SK-MEL-5 (cell line): ENCODE measurements at regions not wholly inside any gene's neighbourhood (a gene's known extent, or its start where the extent isn't known, plus 50 kb on each side); places are given as distances from the start of the nearest gene placed in this dataset.

Source experiments
- DNase-seq: peaks from one replicate; pipeline ENCODE4 v3.0.0-alpha.2; 2016; ENCODE audit warnings: low read depth, low spot score
- in situ Hi-C: cut with HindIII; loops from 2 replicates; pipeline ENCODE4 v1.10.0; 2016; ENCODE audit warnings: low sequenced_read_pairs, high pct_unique_total_duplicates, low pct_unique_long_range_greater_than_20kb

DNA sequence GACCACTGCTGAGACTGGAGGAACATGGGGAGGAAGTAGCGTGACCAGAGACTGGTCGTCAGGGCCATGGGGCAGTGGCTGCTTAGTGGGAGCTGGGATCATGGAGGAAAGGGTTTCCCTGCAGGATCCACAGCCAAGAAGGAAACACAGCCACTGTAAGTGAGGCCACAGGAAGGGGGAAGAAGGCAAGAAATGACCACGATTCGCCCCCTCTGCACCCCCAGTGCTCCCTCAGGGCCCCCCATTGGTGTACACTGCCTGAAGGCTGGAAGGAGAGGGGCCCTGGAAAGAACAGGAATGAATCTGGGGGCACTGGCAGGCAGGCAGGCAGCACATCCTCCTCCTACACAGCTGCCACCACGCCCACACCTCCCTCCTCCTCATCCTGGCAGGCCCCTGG lies 62.5 kb upstream of the RMDN2 start:
- in situ Hi-C loops = no loop called here
- DNase-seq = no peak

DNA sequence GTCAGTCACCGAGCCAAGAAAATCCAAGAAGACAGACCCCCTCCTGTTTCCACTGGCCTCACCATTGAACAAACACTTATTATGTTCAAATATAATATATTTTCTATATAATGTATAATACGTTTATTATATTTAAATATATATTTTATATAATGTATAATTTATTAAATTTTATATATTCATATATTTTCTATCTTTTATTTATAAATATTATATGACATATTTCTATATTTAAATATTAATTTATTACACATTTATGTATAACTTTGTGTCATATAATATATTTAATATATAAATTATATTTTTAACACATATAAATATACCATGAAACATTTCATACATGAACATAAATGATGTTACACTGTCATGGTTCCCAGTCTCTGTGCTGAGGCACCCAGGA lies 60.9 kb upstream of the RMDN2 start:
- no peak for DNase-seq
- in situ Hi-C loops = no loop called here

DNA sequence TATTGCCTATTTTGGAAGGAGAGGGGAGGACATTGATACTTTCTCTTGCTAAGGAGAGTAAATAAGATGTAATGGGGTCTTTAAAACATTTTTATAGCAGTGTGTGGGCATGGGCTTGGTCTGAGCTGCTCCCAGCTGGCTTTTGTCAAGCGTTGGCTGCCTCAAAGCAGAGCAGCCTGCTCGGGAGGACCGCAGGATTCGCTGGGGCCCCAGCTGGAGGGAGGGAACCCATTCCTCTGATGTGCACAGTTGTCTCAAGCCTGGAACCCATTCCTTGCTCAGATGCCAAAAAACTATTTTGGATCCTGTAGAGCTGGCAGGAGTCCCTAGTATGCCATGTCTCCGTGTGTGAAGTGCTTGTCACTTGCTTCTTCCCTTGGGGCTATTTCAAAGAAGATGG lies 59.4 kb upstream of the RMDN2 start:
- DNase-seq = no peak
- in situ Hi-C loops = no loop called here

DNA sequence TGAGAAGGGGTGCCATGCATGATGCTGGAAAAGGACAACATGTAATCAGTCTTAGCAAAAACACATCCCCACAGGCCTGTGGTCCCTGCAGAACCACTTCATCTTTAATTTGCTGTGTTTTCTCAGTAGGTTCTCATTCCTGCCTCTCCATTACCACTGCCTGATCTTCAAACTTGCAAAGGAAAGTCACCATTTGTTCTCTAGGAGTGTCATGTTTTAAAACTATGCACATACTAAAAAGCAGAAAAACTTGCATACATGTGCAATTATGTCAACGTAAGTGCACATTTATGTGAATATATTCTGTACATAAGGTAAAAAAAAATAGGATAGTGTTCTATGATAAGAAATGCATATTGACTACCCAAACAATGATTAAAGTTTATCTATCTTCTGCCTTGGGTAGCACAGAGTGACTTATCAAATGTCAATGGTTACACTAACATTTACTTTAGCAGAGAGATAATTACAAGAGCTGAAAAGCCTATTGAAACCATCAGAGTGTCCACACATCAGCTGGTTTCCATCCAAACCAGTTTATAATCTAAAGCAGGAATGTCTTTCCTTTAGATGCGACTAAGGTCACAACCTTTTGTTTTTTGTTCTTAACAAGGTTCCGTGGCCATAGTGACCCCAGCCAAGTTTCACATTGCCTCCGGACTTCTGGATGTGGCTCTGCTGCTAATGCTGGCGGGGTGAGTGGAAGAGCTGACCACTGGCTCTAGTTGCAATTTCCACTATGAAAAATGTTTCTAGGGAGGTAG lies 58.7 kb upstream of the RMDN2 start:
- in situ Hi-C loops = no loop called here
- no peak for DNase-seq

DNA sequence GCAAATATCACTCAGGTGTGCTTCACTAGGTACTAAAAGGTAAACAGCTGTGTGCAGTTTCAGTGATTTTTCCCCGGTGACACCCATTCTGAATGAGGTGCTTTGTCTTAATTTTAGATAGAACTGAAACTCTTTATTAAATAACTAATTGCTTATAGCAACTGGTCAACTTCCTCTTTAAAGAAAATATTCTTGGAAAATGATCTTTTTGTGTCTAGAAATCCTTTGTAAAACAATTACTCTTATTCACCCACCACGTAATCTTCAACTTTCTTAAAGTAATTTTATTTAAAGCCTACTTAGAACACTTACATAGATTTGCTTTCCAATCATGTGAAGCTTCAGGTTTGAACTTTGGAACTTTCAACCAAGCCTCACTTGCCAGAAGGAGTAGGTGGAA lies 57.9 kb upstream of the RMDN2 start:
- DNase-seq = no peak
- in situ Hi-C loops = no loop called here

DNA sequence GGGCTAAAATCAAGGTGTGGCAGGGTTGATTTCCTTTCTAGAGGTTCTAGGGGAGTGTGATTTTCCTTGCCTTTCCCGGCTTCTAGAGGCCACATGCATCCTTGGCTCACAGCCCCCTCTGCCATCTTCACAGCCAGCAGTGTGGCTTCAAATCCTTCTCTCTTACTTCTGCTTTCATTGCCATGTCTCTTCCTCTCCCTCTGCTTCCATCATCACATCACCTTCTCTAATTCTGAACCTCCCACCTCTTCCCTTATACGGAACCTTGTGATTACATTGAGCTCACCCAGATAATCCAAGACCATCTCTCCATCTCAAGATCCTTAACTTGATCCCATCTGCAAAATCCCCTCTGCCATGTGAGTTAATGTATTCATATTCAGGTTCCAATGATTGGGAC lies 56.2 kb upstream of the RMDN2 start:
- in situ Hi-C loops = no loop called here
- DNase-seq = no peak

DNA sequence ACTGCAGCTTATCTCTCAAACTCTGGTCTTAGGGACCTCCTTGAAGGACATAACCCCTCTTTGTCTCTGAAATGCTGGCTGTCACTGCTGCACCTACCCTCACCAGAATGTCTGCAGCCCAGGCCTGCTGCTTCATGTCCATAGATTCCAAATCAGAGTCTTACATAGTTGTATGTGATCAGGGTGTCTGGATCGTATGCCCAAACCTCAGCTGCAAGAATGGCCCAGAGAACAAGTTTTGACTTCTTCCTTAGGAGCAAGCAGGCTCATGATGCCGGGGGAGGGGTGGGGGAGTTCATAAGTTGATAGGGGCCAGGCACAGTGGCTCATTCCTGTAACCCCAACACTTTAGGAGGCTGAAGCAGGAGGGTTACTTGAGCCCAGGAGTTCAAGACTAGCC lies 55.8 kb upstream of the RMDN2 start:
- in situ Hi-C loops = no loop called here
- DNase-seq = no peak

DNA sequence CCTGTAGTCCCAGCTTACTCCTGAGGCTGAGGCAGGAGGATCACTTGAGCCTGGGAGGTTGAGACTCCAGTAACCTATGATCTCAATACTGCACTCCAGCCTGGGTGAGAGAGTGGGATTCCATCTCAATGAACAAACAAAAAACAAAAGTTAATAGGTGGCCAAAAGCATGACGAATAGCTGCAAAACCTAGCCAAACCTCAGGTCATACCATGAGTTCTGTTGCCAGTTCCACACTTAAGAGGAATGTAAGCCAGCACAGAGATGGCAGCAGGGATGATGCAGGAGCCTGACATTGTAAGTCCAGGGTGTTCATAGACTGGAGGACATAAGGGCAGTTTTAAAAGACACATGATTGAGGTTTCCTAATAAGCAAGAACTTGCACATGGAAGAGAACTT lies 55.3 kb upstream of the RMDN2 start:
- no peak for DNase-seq

DNA sequence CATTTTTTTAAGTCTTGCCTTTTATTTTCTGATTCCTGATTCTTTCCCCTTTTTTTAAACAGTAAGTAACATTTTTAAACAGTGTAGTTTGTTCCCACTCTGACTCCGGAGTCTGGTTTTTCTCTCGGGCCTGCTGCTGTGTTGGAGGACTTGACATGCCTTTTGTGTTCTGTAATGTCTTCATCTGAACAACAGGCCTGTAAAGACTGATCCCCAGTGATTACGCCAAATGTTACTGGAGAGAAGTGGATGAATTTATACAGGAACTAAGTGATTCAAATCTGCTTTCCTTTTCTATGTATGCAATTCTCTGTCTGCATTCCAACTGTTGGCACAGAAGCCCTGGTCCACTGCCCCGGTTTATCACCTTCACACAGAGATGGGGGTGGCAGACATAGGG lies 54.3 kb upstream of the RMDN2 start:
- no peak for DNase-seq
- in situ Hi-C loops = no loop called here

More for the DNA sequence above, 55.3 kb upstream of the RMDN2 start:
- in situ Hi-C loops = no loop called here

DNA sequence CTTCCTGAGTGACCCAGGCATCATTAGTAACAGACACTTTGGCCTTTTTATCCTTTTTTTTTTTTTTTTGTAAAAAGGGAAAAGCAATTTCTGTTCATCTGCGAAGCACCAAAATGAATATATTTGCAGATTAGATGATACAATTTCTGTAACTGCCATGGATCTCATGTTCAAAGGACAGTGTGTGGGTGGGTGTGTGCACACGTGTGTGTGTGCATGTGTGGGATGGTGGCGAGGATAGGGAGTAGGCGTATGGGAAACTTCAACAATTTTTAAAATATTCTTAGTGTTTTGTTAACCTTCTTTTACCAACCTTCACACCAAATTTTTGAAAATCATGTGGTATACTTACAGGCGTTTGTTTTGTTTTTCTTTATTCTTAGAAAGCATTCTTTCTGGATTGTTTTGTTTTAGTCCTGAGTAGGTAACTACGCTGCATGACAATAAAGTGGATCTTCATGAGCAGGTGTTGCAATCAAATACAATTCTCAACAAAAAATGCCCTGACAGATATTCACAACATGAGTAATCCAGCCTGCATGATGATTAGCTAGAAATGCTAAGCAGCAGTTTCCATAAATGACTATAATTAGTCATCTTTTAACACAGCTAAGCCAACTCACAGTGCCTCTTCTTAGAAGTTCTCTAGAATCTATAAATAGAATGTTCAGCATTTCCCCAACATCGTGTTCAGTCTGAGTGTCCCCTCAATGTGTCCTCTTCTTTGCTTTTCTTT lies 53.5 kb upstream of the RMDN2 start:
- no peak for DNase-seq
- in situ Hi-C loops = no loop called here

DNA sequence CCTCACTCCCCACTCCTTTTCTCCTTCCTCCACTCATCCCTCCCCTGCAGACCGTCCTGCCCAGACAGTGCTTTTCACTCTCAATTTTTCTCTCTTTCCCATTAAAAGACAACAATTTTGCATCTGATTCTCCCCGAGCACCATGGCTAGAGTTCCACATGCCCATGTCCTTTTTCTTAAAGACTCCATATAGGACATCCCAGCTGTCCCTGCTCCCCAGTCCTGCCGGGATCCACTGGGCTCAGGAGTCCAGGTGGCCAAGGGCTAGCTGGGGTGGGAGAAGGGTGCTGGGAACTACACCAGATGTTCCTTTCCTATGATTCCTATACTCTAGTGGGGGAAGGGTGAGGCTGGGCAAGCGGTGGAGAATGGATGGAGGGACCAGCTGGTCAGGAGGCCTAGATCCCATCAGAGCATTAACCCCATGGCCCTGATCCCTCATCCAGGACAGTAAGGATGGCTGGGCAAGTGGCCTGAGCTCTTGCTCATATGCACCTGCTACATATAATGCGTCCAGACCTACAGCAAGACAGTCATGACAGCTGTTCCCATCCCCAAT lies 52.8 kb upstream of the RMDN2 start:
- in situ Hi-C loops = no loop called here
- DNase-seq = no peak

DNA sequence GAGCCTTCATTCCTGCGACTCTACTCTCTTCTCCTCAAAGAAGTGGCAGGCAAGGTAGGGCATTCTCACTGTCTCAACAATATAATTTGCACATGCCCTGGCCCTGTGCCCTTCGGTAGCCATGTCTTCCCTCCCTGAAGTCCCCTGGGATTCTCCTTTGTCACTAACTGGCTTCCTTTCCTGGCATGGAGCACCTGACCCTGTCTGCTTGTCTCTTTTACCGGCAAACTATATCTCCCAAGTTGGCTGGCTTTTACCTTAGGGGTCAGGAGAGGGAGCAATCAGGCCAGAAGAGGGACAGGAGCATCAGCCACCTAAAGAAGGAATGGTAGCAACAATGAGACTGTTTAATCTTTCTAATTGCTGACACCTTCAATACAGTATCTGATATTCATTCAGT lies 51.9 kb upstream of the RMDN2 start:
- in situ Hi-C loops = no loop called here
- DNase-seq = peak; percentile 39

DNA sequence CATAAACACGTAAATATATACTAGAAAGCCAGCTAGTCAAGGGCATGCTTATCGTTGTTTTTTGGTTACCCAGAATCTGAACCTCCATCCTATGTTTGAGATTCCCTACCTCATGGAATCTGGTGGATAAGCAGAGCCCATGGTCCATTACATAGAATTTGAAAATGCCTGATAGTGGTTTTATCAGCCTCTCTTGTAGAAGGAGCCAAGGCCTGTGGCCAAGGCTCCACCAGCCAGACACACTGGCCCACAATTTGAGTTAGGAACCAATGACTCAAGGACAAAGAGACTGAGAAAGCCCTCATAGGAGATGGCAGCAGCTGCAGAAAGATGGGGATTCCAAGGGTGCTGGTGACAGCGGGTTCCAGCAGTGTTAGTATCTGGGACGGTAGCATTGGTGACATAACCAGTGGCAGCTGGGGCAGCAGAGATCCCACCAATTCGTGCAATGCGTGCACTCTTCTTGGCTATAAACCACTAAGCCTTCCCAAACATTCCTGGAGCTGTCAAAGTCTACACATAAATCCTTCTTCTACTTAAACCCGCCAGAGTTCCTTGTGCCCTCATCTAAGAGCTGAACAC lies 51.2 kb upstream of the RMDN2 start:
- DNase-seq = no peak
- in situ Hi-C loops = no loop called here

DNA sequence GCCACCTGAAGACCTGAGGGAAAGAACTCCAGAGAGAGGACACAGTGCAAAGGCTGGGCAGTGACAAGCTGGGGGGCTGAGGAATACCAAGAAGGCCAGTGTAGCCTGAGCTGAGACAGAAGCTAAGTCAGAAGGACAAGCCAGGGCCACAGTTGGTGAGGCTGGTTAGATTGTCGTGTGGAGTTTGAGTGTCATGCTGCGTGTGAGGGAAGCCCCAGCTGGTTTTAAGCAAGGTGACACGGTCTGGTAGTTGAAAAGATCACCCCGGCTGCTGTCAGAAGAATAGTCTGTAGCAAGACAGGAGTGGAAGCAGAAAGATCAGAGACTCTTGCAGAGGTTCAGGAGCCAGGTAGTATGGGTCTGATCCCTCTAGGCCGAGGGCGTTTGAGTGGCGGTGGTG lies 50.6 kb upstream of the RMDN2 start:
- no peak for DNase-seq

More for the DNA sequence above, 50.6 kb upstream of the RMDN2 start:
- in situ Hi-C loops = no loop called here
